ENCODE measurements at regions not wholly inside any gene's neighbourhood (a gene's known extent, or its start where the extent isn't known, plus 50 kb on each side); places are given as distances from the start of the nearest gene placed in this dataset.

DNA sequence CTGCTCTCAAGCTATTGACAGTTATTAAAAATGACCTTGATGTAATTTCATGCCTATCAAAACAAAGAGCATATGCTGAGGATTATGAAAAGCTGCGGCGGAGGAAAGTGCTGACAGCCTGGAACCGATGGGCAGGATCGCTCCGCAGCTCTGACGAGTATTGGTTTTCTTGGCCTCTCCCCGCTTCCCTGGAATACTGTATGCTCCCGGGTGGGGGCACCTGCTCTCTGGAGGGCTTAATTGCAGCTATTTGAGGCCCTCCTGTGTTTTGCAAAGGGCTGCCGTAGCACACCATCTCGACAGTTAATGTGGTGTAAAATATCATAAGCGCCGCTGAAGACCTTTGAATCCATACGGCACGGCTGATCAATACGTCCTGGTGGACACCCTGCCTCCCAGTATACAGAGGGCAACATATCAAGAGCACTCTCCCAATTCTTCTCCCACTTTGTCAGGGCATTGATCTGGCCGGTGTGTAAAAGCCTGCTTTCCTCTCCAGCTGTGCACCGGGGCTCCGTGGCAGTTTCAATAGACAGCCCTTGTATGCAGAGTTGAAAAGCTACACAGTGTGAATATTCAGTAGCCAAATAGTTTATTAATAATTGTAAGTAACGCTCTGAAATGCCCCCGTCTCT lies 662.4 kb downstream of the GALR1 start:
- DNase-seq (ENCODE audit: low spot score): no peak

DNA sequence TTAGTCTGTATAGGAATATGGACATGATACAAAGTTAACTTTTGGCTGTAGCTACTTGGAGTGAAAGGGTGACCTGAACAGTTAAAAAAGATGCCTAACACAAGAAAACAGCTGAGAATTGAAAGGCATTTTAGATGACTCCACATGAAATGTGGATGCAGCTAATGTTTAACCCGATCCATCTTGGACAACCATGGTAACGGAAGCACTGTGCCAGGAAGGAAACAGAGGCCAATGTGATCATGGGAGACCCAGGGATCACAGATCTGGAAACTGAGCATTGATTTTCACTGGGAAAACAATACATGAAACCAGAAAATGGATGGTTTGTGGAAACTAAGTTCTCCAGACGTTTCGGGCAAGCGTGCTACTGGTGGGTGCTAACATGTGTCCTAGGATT lies 669.1 kb downstream of the GALR1 start:
- no peak for DNase-seq (ENCODE audit: low spot score)

DNA sequence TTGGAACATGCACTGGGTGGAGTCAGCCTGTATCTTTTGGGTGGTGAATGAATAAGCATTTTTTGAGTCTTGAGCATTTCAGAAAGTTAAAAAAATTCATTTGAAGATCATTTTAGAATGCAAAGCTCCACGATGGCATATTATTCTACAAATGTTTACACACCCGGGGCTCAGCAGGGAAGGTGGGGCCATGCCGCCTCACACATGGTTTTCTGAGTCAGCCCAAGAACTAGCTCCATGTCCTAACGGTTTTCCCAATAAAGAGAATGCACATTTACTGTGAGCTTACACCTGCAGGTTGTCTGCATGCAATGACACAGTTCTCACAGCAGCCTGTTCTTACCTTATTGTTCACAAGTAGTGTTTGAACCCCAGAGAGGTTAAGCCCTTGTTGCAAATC lies 670.3 kb downstream of the GALR1 start:
- no peak for DNase-seq (ENCODE audit: low spot score)

DNA sequence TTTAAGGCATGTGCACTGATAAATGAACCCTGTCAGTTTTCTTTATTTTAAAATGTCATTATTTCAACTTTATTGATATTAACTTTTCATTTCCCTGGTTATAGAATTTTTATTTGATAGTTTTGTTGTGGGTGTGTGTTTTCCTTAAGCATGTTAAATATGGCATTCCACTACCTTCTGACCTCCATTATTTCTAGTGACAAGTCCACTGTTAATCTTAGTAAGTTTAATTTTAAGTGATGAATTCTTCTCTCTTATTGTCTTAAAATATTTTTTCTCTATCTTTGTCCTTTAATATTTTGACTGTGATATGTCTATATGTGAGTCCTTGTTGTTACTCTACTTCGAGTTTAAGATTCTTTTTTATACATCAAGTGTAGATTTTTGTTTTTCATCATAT lies 685.7 kb downstream of the GALR1 start:
- DNase-seq (ENCODE audit: low spot score): no peak

DNA sequence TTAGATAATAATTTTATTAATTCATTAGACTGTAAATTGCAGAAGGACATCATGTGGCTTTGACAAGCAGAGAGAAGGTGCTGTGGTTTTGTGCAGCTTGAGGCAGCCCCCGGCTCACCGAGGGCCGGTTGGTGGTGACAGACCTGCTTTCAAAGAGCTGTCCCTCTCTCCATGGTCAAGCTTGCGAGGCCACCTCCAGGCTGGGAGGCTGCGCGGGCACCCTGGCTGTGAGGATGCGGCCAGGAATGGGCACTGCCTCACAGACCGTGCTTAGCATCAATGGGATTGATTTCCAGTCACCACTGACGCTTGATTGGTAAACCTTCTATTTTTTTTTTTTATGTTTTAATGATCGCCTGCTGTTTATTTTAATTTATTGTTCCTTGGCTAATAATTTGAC lies 690.9 kb downstream of the GALR1 start:
- DNase-seq (ENCODE audit: low spot score): no peak

DNA sequence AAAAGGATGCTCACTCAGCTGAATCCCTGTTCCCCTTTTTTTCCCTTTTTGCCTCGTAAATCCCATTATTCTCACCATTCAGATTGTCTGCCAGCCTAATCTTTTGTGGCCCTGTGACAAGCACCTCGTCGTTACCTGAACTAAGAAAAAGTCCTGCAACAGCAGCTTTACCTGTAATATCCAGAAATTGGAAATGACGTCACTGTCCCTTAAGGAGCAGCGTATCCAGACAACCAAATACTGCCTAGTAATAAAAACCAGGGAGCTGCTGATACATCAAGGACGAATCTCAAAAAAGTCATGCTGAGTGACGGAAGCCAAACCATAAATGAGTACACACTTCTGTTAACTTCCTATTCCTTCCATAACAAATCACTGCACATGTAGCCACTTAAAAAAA lies 694.9 kb downstream of the GALR1 start:
- no peak for DNase-seq (ENCODE audit: low spot score)

DNA sequence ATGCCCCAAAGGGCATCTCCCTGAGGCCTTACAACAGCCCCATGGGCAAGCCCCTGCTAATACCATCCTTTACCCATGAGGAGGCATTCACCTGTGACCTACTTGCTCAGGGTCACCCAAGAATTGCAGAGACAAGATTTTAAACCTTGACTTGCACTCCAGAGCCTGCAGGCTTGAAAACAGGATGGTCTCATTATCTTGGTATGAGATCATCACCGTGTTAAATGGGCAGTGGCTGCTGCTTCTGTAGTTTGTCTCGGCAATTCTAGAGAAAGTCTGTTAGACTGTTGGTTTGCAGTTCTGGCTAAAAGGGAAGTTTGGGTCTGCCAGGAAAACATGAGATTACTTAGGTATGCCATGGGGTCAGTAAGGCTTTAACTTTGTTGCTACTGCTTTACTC lies 698.9 kb downstream of the GALR1 start:
- DNase-seq (ENCODE audit: low spot score): no peak

DNA sequence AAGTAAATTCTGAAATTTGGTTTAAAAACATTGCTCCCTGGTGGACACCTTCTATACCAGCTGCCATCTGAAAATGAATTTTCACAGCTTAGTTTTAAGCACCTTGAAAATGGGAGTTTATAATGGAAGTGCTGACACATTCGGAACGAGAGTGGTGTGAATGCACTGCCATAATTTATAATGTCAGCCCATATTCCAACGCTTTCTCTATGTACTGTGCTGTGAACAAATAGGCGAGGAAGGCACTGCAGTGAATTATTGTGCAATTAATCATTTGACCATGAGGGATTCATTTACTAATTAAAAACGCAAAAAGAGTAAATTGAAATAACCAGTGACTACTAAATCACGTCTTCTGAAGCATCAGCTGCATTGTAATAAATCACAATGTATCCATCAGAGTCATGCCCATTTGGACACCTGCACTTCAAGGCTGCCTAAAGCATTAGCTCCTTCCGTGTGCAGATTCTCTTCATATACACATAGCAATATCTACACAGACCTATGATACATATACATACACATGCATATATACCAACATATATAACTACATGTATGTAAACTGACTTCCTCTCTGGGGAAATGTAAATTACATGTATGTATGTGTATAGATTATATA lies 699.8 kb downstream of the GALR1 start:
- DNase-seq (ENCODE audit: low spot score): no peak

DNA sequence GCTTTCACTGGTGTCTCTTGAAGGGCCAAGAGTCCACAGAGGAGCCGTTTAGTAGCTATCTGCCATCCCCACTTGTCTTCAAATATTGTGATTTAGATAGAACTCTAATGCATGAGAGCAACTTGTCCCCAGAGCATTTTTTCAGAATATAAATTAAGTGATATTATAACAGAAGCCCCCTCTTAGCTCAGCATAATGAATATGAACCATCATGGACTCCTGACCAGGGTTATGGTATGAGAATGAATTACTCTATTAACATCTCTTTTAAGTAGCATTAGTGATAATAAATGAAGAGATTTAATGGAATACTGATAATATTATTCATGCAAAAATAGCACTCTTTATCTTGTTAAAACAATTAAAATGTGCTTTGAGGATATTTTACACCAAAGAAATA lies 709.6 kb downstream of the GALR1 start:
- no peak for DNase-seq (ENCODE audit: low spot score)

DNA sequence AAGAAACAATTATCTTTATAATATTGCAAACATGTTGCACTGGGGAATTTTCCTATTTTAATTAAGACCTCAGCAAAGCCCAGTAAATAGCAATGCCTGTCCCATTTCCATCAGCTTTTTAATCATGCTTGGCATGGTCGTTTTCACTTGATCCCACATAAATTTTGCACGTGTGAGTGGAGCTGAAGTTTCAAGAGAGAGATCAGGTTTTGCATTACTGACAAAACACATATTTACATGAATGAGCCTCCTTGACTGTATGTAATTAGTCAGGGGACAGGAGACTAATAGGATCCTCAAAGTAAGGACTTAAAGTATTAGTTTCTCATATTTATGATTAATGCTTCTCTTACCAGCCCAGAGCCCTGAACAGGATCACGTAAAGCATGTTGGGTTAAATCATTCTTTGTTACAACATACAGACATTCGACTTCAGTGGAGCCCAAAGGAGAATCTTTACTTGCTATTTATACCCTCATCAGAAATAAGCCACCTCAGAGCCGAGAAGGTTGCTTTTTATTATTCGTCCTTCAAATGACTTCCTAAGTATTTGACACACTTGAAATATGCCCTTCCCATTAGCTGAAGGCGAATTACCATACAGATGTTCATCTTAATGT lies 711.3 kb downstream of the GALR1 start:
- no peak for DNase-seq (ENCODE audit: low spot score)

DNA sequence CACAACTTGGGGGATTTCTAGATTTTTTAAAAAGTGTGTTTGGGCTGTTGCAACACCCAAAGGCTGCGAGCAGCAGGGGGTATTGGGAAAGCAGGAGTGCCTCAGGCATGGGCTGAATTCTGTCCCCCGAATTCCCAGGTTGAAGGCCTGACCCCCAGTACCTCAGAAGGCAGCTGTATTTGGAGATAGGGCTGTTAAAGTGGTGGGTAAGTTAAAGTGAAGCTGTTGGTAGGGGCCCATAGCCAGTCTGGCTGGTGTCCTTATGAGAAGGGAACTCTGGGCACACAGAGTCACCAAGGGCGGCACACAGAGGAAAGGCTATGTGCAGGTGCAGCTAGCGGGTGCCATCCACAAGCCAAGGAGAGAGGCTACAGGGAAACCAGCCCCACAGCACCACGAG lies 717.4 kb downstream of the GALR1 start:
- DNase-seq (ENCODE audit: low spot score): no peak

DNA sequence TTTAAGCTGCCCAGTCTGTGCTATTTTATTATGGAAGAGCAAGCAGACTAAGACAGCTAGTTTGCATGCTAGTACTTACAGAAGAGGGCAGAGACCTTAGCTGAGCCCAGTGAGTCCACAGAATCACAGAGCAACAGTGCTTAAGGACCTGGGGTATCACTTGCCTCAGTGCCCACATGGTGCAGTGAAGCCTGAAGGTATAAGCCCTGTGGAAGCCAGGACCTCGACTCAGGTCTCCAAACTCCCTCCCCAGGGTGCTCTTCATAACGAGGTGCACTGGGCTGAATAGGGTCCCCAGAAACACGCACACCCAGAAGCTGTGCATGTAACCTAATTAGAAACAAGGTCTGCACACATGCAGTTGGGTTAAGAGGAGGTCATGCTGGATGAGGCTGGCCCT lies 718.1 kb downstream of the GALR1 start:
- DNase-seq (ENCODE audit: low spot score): no peak

DNA sequence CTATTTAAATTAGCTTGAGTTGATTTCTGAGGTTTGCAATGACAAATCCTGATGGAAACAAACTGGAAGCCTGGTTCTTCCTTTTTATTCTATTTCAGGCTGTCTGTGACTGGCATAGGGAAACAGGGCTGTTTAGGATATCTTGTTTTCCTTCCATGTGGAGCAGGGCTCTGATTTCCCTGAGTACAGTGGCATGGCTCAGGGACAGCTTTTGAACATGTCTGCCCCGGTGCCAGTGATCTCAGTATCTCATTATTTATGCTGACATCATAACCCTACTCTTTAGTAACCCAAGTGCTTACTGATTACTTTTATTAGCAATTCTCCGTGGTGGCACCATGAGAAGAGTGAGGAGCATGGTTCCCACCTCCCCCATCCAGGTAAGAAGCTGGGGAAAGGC lies 720.3 kb downstream of the GALR1 start:
- DNase-seq (ENCODE audit: low spot score): no peak

DNA sequence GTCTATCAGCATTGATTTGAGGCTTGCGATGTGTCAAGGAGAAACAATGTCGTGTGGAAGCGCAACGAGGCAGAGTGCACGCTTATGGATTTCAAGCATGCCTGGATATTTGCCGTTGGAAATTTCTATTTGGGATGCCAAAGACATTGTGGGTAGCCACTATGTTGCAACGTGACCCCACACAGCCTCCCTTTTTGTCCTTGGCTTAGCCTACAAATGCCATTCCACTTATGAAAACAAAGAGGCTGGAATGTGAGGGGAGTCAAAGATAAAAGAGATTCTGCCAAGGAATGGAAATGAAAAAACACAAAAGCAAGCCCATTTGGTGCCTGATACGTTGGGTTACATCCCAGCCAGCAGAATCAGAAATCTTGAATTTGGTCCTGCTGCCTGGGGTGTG lies 721.2 kb downstream of the GALR1 start:
- DNase-seq (ENCODE audit: low spot score): no peak

DNA sequence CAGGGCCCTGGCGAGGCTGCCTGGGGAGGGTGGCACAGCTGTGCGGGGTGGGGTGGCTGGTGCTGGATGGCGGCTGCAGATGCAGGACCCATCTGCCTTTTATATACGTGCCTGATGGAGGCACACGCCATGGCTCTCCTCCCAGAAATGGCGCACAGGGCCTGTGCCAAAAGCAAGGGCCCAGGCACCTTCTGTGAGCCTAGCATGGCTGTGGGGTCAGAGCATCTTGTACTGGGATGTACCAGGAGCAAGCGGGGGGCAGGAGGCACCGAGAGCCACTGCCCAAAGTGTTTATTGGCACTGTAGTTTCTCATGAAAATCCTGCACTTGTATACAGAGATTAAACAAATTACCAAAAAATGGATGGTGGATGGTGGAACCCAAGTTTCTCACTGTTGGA lies 724.1 kb downstream of the GALR1 start:
- DNase-seq (ENCODE audit: low spot score): no peak

DNA sequence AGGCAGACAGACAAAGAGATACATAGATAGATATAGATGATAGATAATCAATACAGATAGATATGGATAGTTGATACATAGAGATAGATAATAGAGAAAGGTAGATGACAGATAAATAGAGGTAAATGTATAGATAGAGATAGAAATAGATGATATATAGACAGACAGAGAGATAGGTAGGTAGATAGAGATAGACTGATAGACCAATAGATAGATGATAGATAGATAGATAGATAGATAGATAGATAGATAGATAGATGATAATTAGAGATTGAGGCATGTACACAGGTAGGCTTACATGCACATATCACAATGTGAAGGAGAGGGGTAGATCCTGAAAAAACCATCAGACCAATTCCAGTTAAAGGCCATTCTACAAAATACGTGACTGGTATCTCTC lies 724.7 kb downstream of the GALR1 start:
- no peak for DNase-seq (ENCODE audit: low spot score)

DNA sequence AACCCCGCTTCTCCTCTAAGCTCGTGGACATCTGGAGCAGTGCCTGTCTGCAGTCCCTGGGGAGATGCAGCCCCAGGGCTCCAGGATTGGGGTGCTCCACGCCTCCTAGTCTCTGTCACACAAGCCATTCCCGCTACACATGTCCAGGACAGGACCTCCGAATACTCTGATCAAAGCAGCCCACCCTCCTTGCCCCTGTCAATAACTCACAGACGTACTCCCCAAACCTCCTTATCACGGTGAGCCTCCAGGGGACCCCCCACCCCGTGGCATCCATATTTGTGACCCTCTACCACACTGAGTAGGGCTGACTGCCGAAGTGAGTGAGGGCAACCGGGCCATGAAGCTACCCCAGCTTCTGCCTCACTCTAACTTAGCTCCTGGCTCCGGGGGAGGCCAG lies 727.7 kb downstream of the GALR1 start:
- DNase-seq (ENCODE audit: low spot score): no peak

DNA sequence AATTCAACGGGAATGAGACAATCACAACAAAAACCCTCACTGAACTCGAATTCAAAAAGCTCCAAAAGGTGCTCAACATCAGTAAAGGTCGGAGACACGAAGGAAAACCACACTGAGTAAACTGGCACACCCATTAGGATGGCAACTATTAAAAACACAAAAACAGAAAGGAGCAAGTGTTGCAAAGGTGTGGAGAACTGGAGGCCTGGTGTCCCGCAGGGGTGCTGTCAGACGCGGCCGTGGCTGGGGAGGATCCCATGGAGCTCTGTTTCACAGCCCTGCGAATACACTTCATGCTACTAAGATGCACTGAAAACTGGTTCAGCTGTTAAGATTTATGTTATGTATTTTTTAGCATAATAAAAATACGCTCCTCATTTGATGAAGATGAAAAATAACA lies 730.6 kb downstream of the GALR1 start:
- DNase-seq (ENCODE audit: low spot score): no peak

DNA sequence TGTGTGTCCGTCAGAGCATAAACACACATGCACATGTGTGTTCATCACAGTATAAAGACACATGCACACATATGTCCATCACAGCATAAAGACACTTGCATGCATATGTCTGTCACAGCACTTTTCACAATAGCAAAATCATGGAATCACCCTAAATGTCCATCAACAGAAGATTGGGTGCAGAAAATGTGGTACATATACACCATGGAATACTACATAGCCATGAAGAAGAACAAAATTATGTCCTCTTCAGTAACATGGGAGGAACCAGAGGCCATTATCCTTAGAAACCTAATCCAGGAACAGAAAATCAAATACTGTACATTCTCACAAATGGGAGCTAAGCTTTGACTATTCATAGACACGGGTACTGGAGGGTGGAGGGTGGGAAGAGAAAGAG lies 732.2 kb downstream of the GALR1 start:
- no peak for DNase-seq (ENCODE audit: low spot score)

DNA sequence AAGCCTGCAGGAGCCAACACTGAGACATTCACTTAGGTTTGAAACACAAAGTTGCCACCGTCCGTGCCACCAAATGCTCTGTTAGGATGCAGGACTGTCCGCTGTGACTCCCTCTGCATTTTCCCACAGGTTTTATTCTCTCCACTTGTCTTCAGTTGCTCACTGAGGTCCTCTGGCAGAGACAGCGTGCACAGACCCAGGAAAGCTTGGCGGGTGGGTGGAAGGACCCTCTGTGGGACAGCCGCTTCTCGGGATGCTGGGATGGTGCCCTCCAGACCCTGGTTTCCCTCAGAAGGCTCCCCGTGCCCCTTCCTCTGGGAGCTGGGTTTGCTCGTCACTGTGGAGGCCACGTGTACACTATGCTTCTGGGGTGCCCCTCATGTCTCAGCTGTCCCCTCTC lies 733.6 kb downstream of the GALR1 start:
- no peak for DNase-seq (ENCODE audit: low spot score)

DNA sequence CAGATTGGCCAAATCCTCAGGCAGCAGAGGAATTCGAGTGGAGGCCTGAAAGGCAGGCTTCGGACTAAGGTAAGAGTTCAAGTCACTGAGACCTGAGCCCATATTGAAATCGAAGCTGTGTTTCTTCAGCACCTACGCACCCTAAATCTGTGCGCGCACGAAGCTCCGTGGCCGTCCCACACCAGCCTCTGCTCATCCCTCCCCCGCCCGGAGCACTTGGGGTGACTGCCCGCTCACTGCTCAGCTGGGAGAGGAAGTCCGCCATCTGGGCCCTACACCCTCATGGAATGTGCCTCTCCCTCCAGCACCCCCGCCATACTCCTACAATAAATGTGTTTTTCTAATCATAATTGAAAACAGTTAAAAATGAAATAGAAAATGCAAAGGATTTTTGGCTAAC lies 734.5 kb downstream of the GALR1 start:
- DNase-seq (ENCODE audit: low spot score): no peak

DNA sequence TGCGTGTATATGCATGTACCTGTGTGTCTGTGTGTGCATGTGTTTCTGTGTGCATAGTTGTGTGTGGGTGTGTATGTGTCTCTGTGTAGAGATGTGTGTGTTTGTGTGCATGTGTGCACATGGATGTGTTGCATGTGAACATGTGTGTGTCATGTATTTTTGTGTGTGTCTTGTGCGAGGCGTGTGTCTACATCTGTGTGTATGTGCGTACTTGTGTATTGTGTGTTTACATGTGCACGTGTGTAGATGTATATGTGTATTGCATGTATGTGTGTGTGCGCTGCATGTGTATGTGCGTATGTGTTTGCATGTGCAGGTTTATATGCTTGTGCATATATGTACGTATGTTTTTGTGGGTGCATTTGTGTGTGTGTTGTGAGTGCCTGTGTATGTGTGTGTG lies 735.2 kb downstream of the GALR1 start:
- no peak for DNase-seq (ENCODE audit: low spot score)

DNA sequence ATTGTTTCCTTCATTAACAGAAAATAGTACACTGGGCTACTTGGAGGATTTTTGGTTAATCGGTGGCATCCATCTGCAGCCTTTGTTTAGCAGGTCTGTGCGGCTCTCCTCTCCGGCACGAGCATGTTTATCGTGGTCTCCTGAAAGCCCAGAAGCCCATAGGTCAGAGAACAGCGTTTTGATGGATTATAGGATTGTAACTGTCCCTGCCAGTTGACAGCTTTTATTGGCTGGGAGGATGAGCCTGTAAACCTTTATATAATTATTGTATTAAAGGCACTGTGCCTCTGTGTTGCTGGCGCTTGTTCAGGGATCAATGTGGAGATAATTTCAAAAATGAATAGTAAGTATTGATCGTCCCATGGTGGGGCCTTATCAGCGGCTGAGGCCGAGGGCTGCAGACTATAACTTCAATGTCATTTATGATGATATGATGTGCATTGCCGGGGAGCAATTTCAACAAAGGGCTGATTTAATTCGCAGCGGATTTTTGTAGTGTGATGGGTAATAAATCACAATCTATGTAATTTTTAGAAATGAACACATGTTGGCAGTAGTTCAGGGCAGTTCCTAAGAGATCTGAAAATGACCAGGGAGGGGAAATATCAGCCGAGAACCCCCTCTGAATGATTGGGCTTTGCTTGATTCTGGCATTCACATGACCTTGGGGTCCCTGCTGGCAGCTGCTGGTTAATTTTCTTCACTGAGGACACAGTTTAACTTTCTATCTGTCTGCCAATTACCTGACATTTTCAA lies 736.1 kb downstream of the GALR1 start:
- no peak for DNase-seq (ENCODE audit: low spot score)
